OCI-LY1 (cell line): ENCODE measurements at regions not wholly inside any gene's neighbourhood (a gene's known extent, or its start where the extent isn't known, plus 50 kb on each side); places are given as distances from the start of the nearest gene placed in this dataset.

Experiments
- EZH2 ChIP-seq: fragments of 200-600 bp; sonication (generic), shearing (Covaris generic); IDR thresholded peaks from 2 replicates; pipeline ENCODE4 v1.8.0; 2017; ENCODE audit warnings: borderline replicate concordance, mixed run types, mild to moderate bottlenecking, antibody characterized with exemption, low read length, moderate library complexity, mixed read lengths
- TF ChIP-seq, protein P1 (sequence below): fragments of 200-600 bp; sonication (generic), shearing (Covaris generic); IDR thresholded peaks from 2 replicates; pipeline ENCODE4 v1.5.1; 2017; ENCODE audit warnings: mild to moderate bottlenecking, antibody characterized with exemption, low read length, moderate library complexity, mixed read lengths

DNA sequence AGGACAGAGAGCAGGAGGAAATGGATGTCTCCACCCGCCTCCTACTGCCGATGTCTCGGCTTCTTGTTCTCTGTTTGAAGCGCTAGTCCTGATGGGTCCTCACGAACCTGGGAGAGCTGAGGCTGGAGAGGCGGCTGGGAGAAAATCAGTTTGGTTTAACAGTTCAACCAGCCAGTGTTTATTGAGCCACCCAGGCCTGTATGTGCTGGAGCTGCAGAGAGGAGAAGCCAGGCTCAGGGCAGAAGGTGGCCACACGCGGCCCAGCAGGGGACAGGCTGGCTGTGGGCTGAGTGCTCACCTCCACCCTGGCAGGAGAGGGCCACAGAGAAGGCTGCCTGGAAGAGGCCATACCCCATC lies 202.1 kb downstream of the CYP26B1 start:
- TF ChIP-seq, protein P1, sequence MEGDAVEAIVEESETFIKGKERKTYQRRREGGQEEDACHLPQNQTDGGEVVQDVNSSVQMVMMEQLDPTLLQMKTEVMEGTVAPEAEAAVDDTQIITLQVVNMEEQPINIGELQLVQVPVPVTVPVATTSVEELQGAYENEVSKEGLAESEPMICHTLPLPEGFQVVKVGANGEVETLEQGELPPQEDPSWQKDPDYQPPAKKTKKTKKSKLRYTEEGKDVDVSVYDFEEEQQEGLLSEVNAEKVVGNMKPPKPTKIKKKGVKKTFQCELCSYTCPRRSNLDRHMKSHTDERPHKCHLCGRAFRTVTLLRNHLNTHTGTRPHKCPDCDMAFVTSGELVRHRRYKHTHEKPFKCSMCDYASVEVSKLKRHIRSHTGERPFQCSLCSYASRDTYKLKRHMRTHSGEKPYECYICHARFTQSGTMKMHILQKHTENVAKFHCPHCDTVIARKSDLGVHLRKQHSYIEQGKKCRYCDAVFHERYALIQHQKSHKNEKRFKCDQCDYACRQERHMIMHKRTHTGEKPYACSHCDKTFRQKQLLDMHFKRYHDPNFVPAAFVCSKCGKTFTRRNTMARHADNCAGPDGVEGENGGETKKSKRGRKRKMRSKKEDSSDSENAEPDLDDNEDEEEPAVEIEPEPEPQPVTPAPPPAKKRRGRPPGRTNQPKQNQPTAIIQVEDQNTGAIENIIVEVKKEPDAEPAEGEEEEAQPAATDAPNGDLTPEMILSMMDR, result no peak
- no peak for TF ChIP-seq EZH2
